ENCODE measurements at regions not wholly inside any gene's neighbourhood (a gene's known extent, or its start where the extent isn't known, plus 50 kb on each side); places are given as distances from the start of the nearest gene placed in this dataset.

GRCh38 chr3:73299184-73299691, 237.8 kb downstream of the EBLN2 start:
- FAIRE-seq = no peak
- TF ChIP-seq PHF8 (IDR thresholded peaks at IDR 0.05; ENCODE audit: borderline replicate concordance, low read depth) = no peak
- TF ChIP-seq MAFK (IDR thresholded peaks at IDR 0.05; ENCODE audit: partially characterized antibody) = peak; percentile 87
- no peak for ATAC-seq
- WGBS (ENCODE audit: missing lambda C conversion rate) = 16% methylated on average over 5 of the region's 5 CpGs
- Histone ChIP-seq H3K4me1 (no peaks in the 10 kb centered on the region), H3K9me3 (no peaks in the 10 kb centered on the region), H3K27ac (no peak overlapping the region), H3K4me2 (no peak overlapping the region), H3K4me3 (no peak overlapping the region)
- POLR2A ChIA-PET = no interaction called here
- DNase-seq (ENCODE audit: low read depth in 1 of 2, low spot score in 1 of 2) = no peak
- CTCF ChIA-PET = no interaction called here

DNA sequence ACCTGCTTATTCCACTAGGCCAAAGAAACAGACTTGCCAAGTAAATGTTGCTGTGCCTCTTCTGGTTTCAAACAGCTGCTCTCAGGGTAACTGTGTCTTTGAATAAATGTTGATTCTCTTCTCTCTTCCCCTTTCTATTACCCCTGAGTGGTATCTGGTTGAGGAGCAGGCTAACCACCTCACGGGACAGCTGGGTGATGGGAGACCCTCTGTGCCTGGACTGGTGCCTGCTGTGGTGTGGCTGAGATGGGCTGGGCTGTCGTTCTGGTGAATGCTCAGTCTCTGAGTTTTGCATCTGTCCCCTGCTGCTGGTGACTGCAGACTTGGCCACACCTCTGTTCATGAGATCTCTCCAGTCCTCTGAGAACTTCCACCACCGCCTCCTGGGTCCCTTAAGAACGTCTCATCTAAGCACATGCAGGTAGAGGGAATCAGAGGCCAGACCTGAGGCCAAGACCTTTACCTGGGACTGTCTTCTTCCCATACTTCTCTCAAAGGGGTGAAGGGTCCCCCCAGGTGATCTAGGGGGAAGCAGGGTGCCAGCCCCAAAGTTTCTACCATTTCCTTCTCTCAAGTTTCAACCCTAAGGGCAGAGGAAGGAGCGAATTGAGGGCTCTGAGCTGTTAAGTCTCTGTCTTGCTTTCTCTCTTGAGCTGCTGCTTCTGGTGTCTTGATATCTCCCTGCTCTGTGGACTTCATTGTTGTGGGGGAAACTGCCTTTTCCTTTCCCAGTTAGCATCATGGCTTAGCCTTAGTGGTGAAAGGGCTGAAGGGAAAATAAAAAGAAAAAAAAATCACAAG, 252.9 kb downstream of the EBLN2 start:
- Histone ChIP-seq H3K27ac (no peak overlapping the region), H3K4me2 (no peak overlapping the region), H3K4me1 (no peaks in the 10 kb centered on the region), H3K4me3 (no peak overlapping the region), H3K9me3 (no peaks in the 10 kb centered on the region)
- FAIRE-seq (no peak), ATAC-seq (no peak), DNase-seq (ENCODE audit: low read depth in 1 of 2, low spot score in 1 of 2) (no peak)
- ChIA-PET POLR2A (no interaction called here), CTCF (no interaction called here)
- TF ChIP-seq BHLHE40 (IDR thresholded peaks at IDR 0.05; ENCODE audit: low read depth, low read length) (no peak), BCL3 (IDR thresholded peaks at IDR 0.05) (no peak), NFE2L2 (conservative IDR thresholded peaks at IDR 0.05; ENCODE audit: low read length) (no peak)
- WGBS (ENCODE audit: missing lambda C conversion rate) = 2% methylated on average over 5 of the region's 5 CpGs

DNA sequence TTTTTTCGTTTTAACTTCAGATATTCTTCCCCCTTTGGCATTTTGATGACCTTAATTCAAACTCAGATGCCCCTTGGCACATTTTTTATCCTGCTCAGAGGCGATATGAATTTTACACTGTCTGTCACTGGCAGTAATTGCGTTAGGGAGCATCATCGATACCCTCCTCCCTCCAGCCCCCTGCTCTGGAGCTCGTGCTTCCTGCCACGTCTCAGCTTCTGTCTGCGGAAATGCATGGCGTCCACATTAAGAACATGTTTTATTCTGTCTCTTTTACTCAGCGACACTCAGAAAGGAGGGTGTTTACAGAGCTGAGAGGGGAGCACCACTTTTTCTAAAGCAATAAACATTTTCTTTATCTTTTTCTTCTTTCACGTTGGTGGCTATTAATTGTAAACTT, 254.2 kb downstream of the EBLN2 start:
- TF ChIP-seq ESRRA (IDR thresholded peaks at IDR 0.05; ENCODE audit: borderline replicate concordance, low read length) (no peak), RAD21 (conservative IDR thresholded peaks at IDR 0.05 in 1 of 2, IDR thresholded peaks at IDR 0.05 in 1 of 2) (no peak), REST (IDR thresholded peaks at IDR 0.05) (no peak), MYC (IDR thresholded peaks at IDR 0.05; ENCODE audit: borderline replicate concordance, low read length) (no peak), KDM1A (IDR thresholded peaks at IDR 0.05; ENCODE audit: low read depth) (no peak), ZNF302 (CRISPR knock-in tag; IDR thresholded peaks at IDR 0.05) (no peak), HDAC2 (IDR thresholded peaks at IDR 0.05) (no peak), PBX3 (IDR thresholded peaks at IDR 0.05) (no peak), HOXB13 (CRISPR knock-in tag; IDR thresholded peaks at IDR 0.05; ENCODE audit: low read depth) (no peak), JUNB (IDR thresholded peaks at IDR 0.05) (no peak), HMGXB4 (CRISPR knock-in tag; IDR thresholded peaks at IDR 0.05; ENCODE audit: borderline replicate concordance) (no peak), EP300 (IDR thresholded peaks at IDR 0.05) (no peak), USF2 (IDR thresholded peaks at IDR 0.05) (no peak), ZSCAN20 (CRISPR knock-in tag; IDR thresholded peaks at IDR 0.05) (no peak)
- no peak for ATAC-seq
- ChIA-PET POLR2A (no interaction called here), CTCF (no interaction called here)
- no peak for DNase-seq (ENCODE audit: low read depth in 1 of 2, low spot score in 1 of 2)
- no peak for FAIRE-seq
- no peak overlapping the region for H3K27ac ChIP-seq
- no peak overlapping the region for H3K4me3 ChIP-seq
- no peaks in the 10 kb centered on the region for H3K4me1 ChIP-seq
- no peak overlapping the region for H3K4me2 ChIP-seq
- WGBS (ENCODE audit: missing lambda C conversion rate) = 18% methylated on average over 10 of the region's 10 CpGs
- no peaks in the 10 kb centered on the region for H3K9me3 ChIP-seq

Data from A549 (cell line).